Body of pancreas (tissue), 4 donors: ENCODE measurements at regions not wholly inside any gene's neighbourhood (a gene's known extent, or its start where the extent isn't known, plus 50 kb on each side); places are given as distances from the start of the nearest gene placed in this dataset.

Experiments
- CTCF ChIP-seq, 7 experiments: fragments of 450-650 bp in 4 of 7; fragments of 200-600 bp in 3 of 7; sonication (generic) in 3 of 7; IDR thresholded peaks; one replicate each; pipeline ENCODE4 v1.5.1; 2016 to 2019; ENCODE audit warnings: antibody characterized with exemption in 7 of 7
- POLR2A ChIP-seq, 3 donors: fragments of 450-650 bp; IDR thresholded peaks; one replicate each; pipeline ENCODE4 v1.6.1; 2016; ENCODE audit warnings: antibody characterized with exemption in 3 of 3, mild to moderate bottlenecking in 2 of 3

DNA sequence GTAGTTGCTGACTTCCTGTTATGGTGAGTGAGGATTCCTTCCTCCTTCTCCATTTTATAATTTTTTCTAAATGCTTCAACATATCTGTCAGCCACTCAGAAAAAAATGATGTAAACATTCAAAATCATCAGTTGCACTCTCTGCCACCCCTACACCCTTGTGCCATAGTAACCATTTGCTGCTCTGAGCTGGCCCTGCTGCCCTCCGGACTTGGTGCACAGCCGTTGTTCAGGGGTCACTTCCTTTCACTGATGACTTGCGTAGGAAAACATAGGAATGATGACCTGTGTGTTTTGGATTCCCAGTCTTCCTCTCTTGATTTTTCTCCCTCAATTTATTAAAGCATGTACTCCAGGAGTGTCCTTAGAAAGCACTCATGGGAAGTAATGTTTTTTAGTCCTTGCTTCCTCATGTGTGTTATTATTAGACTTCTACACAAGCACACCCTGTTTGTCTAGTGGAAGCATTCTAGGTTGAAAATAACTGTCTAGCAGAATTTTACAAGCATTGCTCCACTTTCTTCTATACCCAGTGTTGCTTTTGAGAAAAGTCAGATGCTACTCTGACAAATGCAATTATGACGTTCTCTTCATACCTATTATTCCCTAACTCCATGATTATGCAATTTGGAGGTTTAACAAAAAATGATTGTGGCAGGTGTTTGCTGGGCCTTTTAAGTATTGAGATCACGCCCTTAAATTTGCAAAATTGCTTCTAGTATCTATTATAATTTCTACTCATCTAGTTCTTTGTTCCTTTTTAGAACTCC lies 62.6 kb upstream of the MTPN start:
- TF ChIP-seq CTCF (IDR thresholded peaks at IDR 0.05) (no peak), POLR2A (IDR thresholded peaks at IDR 0.05) (no peak)
